T-cell (primary cell): ENCODE measurements at regions not wholly inside any gene's neighbourhood (a gene's known extent, or its start where the extent isn't known, plus 50 kb on each side); places are given as distances from the start of the nearest gene placed in this dataset.

ENCODE experiments used
- ATAC-seq, 4 experiments: fragments of 200-7000 bp in 3 of 4; fragments of 150-1000 bp in 1 of 4; cut with Tn5 transposase; replicated peaks in 1 of 4; 1 replicate in 3 of 4; 2 replicates in 1 of 4; pipeline ENCODE4 v1.10.0; 2021; ENCODE audit warnings: moderate library complexity in 3 of 4, mild to moderate bottlenecking in 2 of 4, moderate number of reproducible peaks in 1 of 4
- CTCF ChIA-PET, 2 donors: fragments of 300-600 bp; sonication (Branson Sonifier 250); formaldehyde crosslinking; loops; one replicate each; lab custom pipeline; 2022; ENCODE audit warnings: antibody characterized with exemption in 2 of 2; lab: Charles Lee
- POLR2A ChIA-PET, 2 donors: fragments of 300-600 bp; sonication (Branson Sonifier 250); formaldehyde crosslinking; loops; one replicate each; lab custom pipeline; 2022; ENCODE audit warnings: antibody characterized with exemption in 2 of 2; lab: Charles Lee
- DNase-seq, 35 experiments: peaks; one replicate each; pipeline versions ENCODE4 v3.0.0 to v3.0.0-alpha.2; 2013 to 2023
- H3K27ac ChIP-seq: one replicate; pipeline ENCODE4 v1.5.1; 2013; ENCODE audit warnings: low read length
- H3K27me3 ChIP-seq, 2 experiments: replicated peaks in 1 of 2; 1 replicate in 1 of 2; 2 replicates in 1 of 2; pipeline versions ENCODE4 v1.6.1 to v1.7.0; 2013; ENCODE audit warnings: low read length in 1 of 2, mixed read lengths in 1 of 2; ENCODE audit not compliant: control insufficient read depth in 2 of 2, insufficient read depth in 2 of 2; ENCODE audit errors: extremely low read depth in 1 of 2
- H3K36me3 ChIP-seq, 2 donors: 1 replicate in 1 of 2; 2 replicates in 1 of 2; pipeline versions ENCODE4 v1.6.1 to v1.7.0; 2013; ENCODE audit warnings: low read length in 1 of 2; ENCODE audit not compliant: control insufficient read depth in 2 of 2, insufficient read depth in 1 of 2; ENCODE audit errors: extremely low read depth in 1 of 2
- H3K4me1 ChIP-seq, 2 experiments: 1 replicate in 1 of 2; 2 replicates in 1 of 2; pipeline versions ENCODE4 v1.6.1 to v1.7.0; 2013; ENCODE audit warnings: low read length in 2 of 2, mixed read lengths in 1 of 2; ENCODE audit not compliant: insufficient read depth in 2 of 2, control insufficient read depth in 1 of 2; ENCODE audit errors: extremely low read depth in 1 of 2
- H3K4me3 ChIP-seq, 2 donors: 1 replicate in 1 of 2; 2 replicates in 1 of 2; pipeline versions ENCODE4 v1.5.1 to v1.7.0; 2013; ENCODE audit warnings: mild to moderate bottlenecking in 2 of 2, low read length in 1 of 2, moderate library complexity in 1 of 2; ENCODE audit not compliant: control insufficient read depth in 1 of 2; ENCODE audit errors: extremely low read depth in 1 of 2
- H3K9me3 ChIP-seq: 2 replicates; pipeline ENCODE4 v1.7.0; 2013
- H3K27ac Mint-ChIP-seq, 2 donors: one replicate each; pipeline ENCODE4 v1.8.0; 2020 to 2021; ENCODE audit warnings: mild to moderate bottlenecking in 2 of 2, mixed read lengths in 2 of 2
- H3K27me3 Mint-ChIP-seq, 2 donors: one replicate each; pipeline ENCODE4 v1.8.0; 2021 to 2022; ENCODE audit warnings: mixed read lengths in 2 of 2
- H3K36me3 Mint-ChIP-seq: one replicate; pipeline ENCODE4 v1.8.0; 2021; ENCODE audit warnings: mixed read lengths
- H3K4me1 Mint-ChIP-seq, 3 donors: one replicate each; pipeline ENCODE4 v1.8.0; 2020 to 2022; ENCODE audit warnings: mixed read lengths in 3 of 3, mild to moderate bottlenecking in 1 of 3
- H3K4me3 Mint-ChIP-seq, 3 donors: one replicate each; pipeline ENCODE4 v1.8.0; 2020 to 2022; ENCODE audit warnings: mild to moderate bottlenecking in 3 of 3, mixed read lengths in 3 of 3, moderate library complexity in 3 of 3
- H3K9me3 Mint-ChIP-seq, 3 donors: one replicate each; pipeline ENCODE4 v1.8.0; 2020 to 2022; ENCODE audit warnings: mixed read lengths in 3 of 3
- WGBS: methylation state at CpG from one replicate; pipeline ENCODE4 v1.1.5; 2013; ENCODE audit warnings: missing lambda C conversion rate; ENCODE audit not compliant: insufficient coverage; 5-methylcytosine and 5-hydroxymethylcytosine counted together

GRCh38 chr5:5602554-5602953 lies 180.1 kb downstream of the ICE1 start:
- Histone ChIP-seq H3K4me1 (no peaks in the 10 kb centered on the region), H3K9me3 (no peaks in the 10 kb centered on the region), H3K27me3 (peaks cover 0 to 9% of the 10 kb centered on the region in 2 experiments), H3K36me3 (no peaks in the 10 kb centered on the region), H3K27ac (no peak overlapping the region), H3K4me3 (no peak overlapping the region)
- DNase-seq (no peak), ATAC-seq (no peak)
- ChIA-PET CTCF (no interaction called here), POLR2A (no interaction called here)
- H3K9me3 Mint-ChIP-seq = no peaks in the 10 kb centered on the region
- no peaks in the 10 kb centered on the region for H3K36me3 Mint-ChIP-seq
- H3K27ac Mint-ChIP-seq = no peak overlapping the region
- 100% methylated on average over 1 of the region's 1 CpG for WGBS
- H3K4me3 Mint-ChIP-seq = no peak overlapping the region
- peaks cover 0 to 4% of the 10 kb centered on the region in 2 donors for H3K27me3 Mint-ChIP-seq
- no peaks in the 10 kb centered on the region for H3K4me1 Mint-ChIP-seq

GRCh38 chr5:5598547-5599113 lies 176.2 kb downstream of the ICE1 start:
- no peak overlapping the region for H3K4me3 Mint-ChIP-seq
- Histone ChIP-seq H3K27ac (no peak overlapping the region), H3K27me3 (no peaks in the 10 kb centered on the region), H3K36me3 (no peaks in the 10 kb centered on the region), H3K9me3 (no peaks in the 10 kb centered on the region), H3K4me1 (no peaks in the 10 kb centered on the region), H3K4me3 (no peak overlapping the region)
- WGBS = 96% methylated on average over 3 of the region's 8 CpGs
- peaks cover 0 to 4% (median 0%) of the 10 kb centered on the region in 3 donors for H3K9me3 Mint-ChIP-seq
- peaks cover 0 to 4% of the 10 kb centered on the region in 2 donors for H3K27me3 Mint-ChIP-seq
- CTCF ChIA-PET = no interaction called here
- DNase-seq (no peak), ATAC-seq (no peak)
- H3K36me3 Mint-ChIP-seq = no peaks in the 10 kb centered on the region
- H3K4me1 Mint-ChIP-seq = no peaks in the 10 kb centered on the region
- POLR2A ChIA-PET = no interaction called here
- H3K27ac Mint-ChIP-seq = no peak overlapping the region

GRCh38 chr5:5593391-5593790 lies 170.9 kb downstream of the ICE1 start:
- no peaks in the 10 kb centered on the region for H3K36me3 Mint-ChIP-seq
- no peaks in the 10 kb centered on the region for H3K4me1 Mint-ChIP-seq
- peaks cover 0 to 4% (median 0%) of the 10 kb centered on the region in 3 donors for H3K9me3 Mint-ChIP-seq

GRCh38 chr5:5592541-5592940 lies 170.1 kb downstream of the ICE1 start:
- peaks cover 8 to 11% of the 10 kb centered on the region in 2 donors for H3K27me3 Mint-ChIP-seq
- POLR2A ChIA-PET = no interaction called here
- H3K4me3 Mint-ChIP-seq = no peak overlapping the region
- CTCF ChIA-PET = no interaction called here
- WGBS = 100% methylated on average over 1 of the region's 5 CpGs
- ATAC-seq (no peak), DNase-seq (no peak)
- Histone ChIP-seq H3K9me3 (no peaks in the 10 kb centered on the region), H3K27me3 (peaks cover 0 to 3% of the 10 kb centered on the region in 2 experiments), H3K36me3 (no peaks in the 10 kb centered on the region), H3K4me1 (no peaks in the 10 kb centered on the region), H3K4me3 (no peak overlapping the region), H3K27ac (no peak overlapping the region)
- H3K4me1 Mint-ChIP-seq = no peaks in the 10 kb centered on the region
- H3K27ac Mint-ChIP-seq = no peak overlapping the region
- no peaks in the 10 kb centered on the region for H3K36me3 Mint-ChIP-seq
- peaks cover 0 to 4% (median 0%) of the 10 kb centered on the region in 3 donors for H3K9me3 Mint-ChIP-seq

More at GRCh38 chr5:5593391-5593790, 170.9 kb downstream of the ICE1 start:
- ATAC-seq = no peak
- Histone ChIP-seq H3K4me1 (no peaks in the 10 kb centered on the region), H3K9me3 (no peaks in the 10 kb centered on the region), H3K4me3 (no peak overlapping the region), H3K27me3 (peaks cover 0 to 3% of the 10 kb centered on the region in 2 experiments), H3K27ac (no peak overlapping the region), H3K36me3 (no peaks in the 10 kb centered on the region)
- H3K4me3 Mint-ChIP-seq = no peak overlapping the region
- H3K27me3 Mint-ChIP-seq = peaks cover 5 to 10% of the 10 kb centered on the region in 2 donors
- ChIA-PET POLR2A (interaction anchor here in 1 of 2 donors (0.7 kb wide), 1 partner anchor 36 kb away, joined by 3 read pairs; no protein-coding TSS in a partner anchor), CTCF (no interaction called here)
- no peak for DNase-seq
- H3K27ac Mint-ChIP-seq = no peak overlapping the region

- WGBS = no CpG with 5 or more reads among the region's 6 CpGs
- POLR2A ChIA-PET = no interaction called here
- H3K36me3 ChIP-seq = no peaks in the 10 kb centered on the region
- no peak overlapping the region for H3K4me3 ChIP-seq
- H3K9me3 ChIP-seq = no peaks in the 10 kb centered on the region
- no peaks in the 10 kb centered on the region for H3K4me1 Mint-ChIP-seq
- no peak overlapping the region for H3K27ac Mint-ChIP-seq
- H3K4me1 ChIP-seq = no peaks in the 10 kb centered on the region
- CTCF ChIA-PET = no interaction called here
- ATAC-seq (no peak), DNase-seq (no peak)
- H3K27me3 Mint-ChIP-seq = peaks cover 9 to 11% of the 10 kb centered on the region in 2 donors
- H3K9me3 Mint-ChIP-seq = peaks cover 0 to 4% (median 0%) of the 10 kb centered on the region in 3 donors
- H3K36me3 Mint-ChIP-seq = no peaks in the 10 kb centered on the region
- peaks cover 0 to 3% of the 10 kb centered on the region in 2 experiments for H3K27me3 ChIP-seq
- no peak overlapping the region for H3K27ac ChIP-seq
- H3K4me3 Mint-ChIP-seq = no peak overlapping the region
These were observed 169.1 kb downstream of the ICE1 start for GRCh38 chr5:5591567-5591966.

- Mint-ChIP-seq H3K27me3 (peaks cover 9 to 11% of the 10 kb centered on the region in 2 donors), H3K9me3 (peaks cover 0 to 4% (median 0%) of the 10 kb centered on the region in 3 donors), H3K36me3 (no peaks in the 10 kb centered on the region), H3K4me1 (no peaks in the 10 kb centered on the region), H3K4me3 (no peak overlapping the region), H3K27ac (no peak overlapping the region)
- ChIA-PET CTCF (no interaction called here), POLR2A (no interaction called here)
- Histone ChIP-seq H3K9me3 (no peaks in the 10 kb centered on the region), H3K4me3 (no peak overlapping the region), H3K27me3 (peaks cover 0 to 3% of the 10 kb centered on the region in 2 experiments), H3K27ac (no peak overlapping the region), H3K4me1 (no peaks in the 10 kb centered on the region), H3K36me3 (no peaks in the 10 kb centered on the region)
- 93% methylated on average over 12 of the region's 12 CpGs for WGBS
- ATAC-seq (no peak), DNase-seq (no peak)
These were observed 167.4 kb downstream of the ICE1 start for GRCh38 chr5:5589857-5590256.
